Brain microvascular endothelial cell (primary cell): ENCODE measurements at regions not wholly inside any gene's neighbourhood (a gene's known extent, or its start where the extent isn't known, plus 50 kb on each side); places are given as distances from the start of the nearest gene placed in this dataset.

Source experiments
- DNase-seq: peaks from one replicate; pipeline ENCODE4 v3.0.0-alpha.2; 2020
- H3K27ac ChIP-seq: fragments of 250-450 bp; sonication (Bioruptor Pico); 2 replicates; pipeline ENCODE4 v1.5.1; 2020; ENCODE audit warnings: mild to moderate bottlenecking, moderate library complexity
- H3K27me3 ChIP-seq: fragments of 250-450 bp; sonication (Bioruptor Pico); replicated peaks from 2 replicates; pipeline ENCODE4 v1.5.1; 2020; ENCODE audit warnings: mild to moderate bottlenecking
- H3K36me3 ChIP-seq: fragments of 250-450 bp; sonication (Bioruptor Pico); replicated peaks from 2 replicates; pipeline ENCODE4 v1.5.1; 2020; ENCODE audit warnings: mild to moderate bottlenecking
- H3K4me3 ChIP-seq: 2 replicates; pipeline ENCODE4 v1.5.1; 2011; ENCODE audit warnings: low read depth, mild to moderate bottlenecking, control low read depth, low read length, moderate library complexity
- CTCF ChIP-seq: IDR thresholded peaks from 2 replicates; pipeline ENCODE4 v1.5.1; 2011; ENCODE audit warnings: low read depth, mild to moderate bottlenecking, moderate library complexity, low read length, control low read depth, inconsistent platforms; ENCODE audit errors: missing control alignments
- in situ Hi-C: cut with HindIII; loops from 2 replicates; pipeline ENCODE4 v1.10.0; 2017; ENCODE audit warnings: low sequenced_read_pairs, low pct_ligation_motif_present

- in situ Hi-C loops = no loop called here
- Histone ChIP-seq H3K27ac (no peak overlapping the region), H3K36me3 (no peaks in the 10 kb centered on the region), H3K4me3 (no peak overlapping the region), H3K27me3 (no peaks in the 10 kb centered on the region)
- no peak for DNase-seq
- no peak for TF ChIP-seq CTCF
Measured at GRCh38 chr19:28074773-28075172, 1138.2 kb downstream of the UQCRFS1 start.

- no peak for DNase-seq
- Histone ChIP-seq H3K27me3 (no peaks in the 10 kb centered on the region), H3K27ac (no peak overlapping the region), H3K4me3 (no peak overlapping the region), H3K36me3 (no peaks in the 10 kb centered on the region)
- no peak for TF ChIP-seq CTCF
- in situ Hi-C loops = no loop called here
Measured at GRCh38 chr19:28067882-28068281, 1145.1 kb downstream of the UQCRFS1 start.

GRCh38 chr19:28066988-28067387 is 1146.0 kb downstream of the UQCRFS1 start:
- no peaks in the 10 kb centered on the region for H3K27me3 ChIP-seq
- no peak for TF ChIP-seq CTCF
- DNase-seq = no peak
- H3K27ac ChIP-seq = no peak overlapping the region
- no peak overlapping the region for H3K4me3 ChIP-seq
- H3K36me3 ChIP-seq = no peaks in the 10 kb centered on the region
- in situ Hi-C loops = no loop called here

- no peak for TF ChIP-seq CTCF
- H3K27ac ChIP-seq = no peak overlapping the region
- no peak for DNase-seq
- no peaks in the 10 kb centered on the region for H3K27me3 ChIP-seq
- in situ Hi-C loops = no loop called here
- no peaks in the 10 kb centered on the region for H3K36me3 ChIP-seq
- no peak overlapping the region for H3K4me3 ChIP-seq
Measured at GRCh38 chr19:28066161-28066560, 1146.8 kb downstream of the UQCRFS1 start.

- no peaks in the 10 kb centered on the region for H3K27me3 ChIP-seq
- in situ Hi-C loops = no loop called here
- DNase-seq = no peak
- H3K36me3 ChIP-seq = no peaks in the 10 kb centered on the region
- no peak overlapping the region for H3K4me3 ChIP-seq
- no peak for TF ChIP-seq CTCF
- H3K27ac ChIP-seq = no peak overlapping the region
Measured at GRCh38 chr19:28065026-28065425, 1147.9 kb downstream of the UQCRFS1 start.

GRCh38 chr19:28063702-28064101 is 1149.2 kb downstream of the UQCRFS1 start:
- Histone ChIP-seq H3K27ac (no peak overlapping the region), H3K36me3 (no peaks in the 10 kb centered on the region), H3K4me3 (no peak overlapping the region), H3K27me3 (no peaks in the 10 kb centered on the region)
- no peak for TF ChIP-seq CTCF
- in situ Hi-C loops = no loop called here
- no peak for DNase-seq
